Breast epithelium (tissue), 3 donors: ENCODE measurements at regions not wholly inside any gene's neighbourhood (a gene's known extent, or its start where the extent isn't known, plus 50 kb on each side); places are given as distances from the start of the nearest gene placed in this dataset.

ENCODE experiments used
- CTCF ChIP-seq, 3 donors: fragments of 450-650 bp; IDR thresholded peaks; one replicate each; pipeline ENCODE4 v1.5.1; 2016 to 2017; ENCODE audit warnings: antibody characterized with exemption in 3 of 3, mild to moderate bottlenecking in 3 of 3, moderate library complexity in 3 of 3
- POLR2AphosphoS5 ChIP-seq, 3 donors: sonication (generic); formaldehyde crosslinking; IDR thresholded peaks; one replicate each; pipeline ENCODE4 v1.6.1; 2017; ENCODE audit warnings: antibody characterized with exemption in 3 of 3

- no peak for TF ChIP-seq CTCF (IDR thresholded peaks at IDR 0.05)
- no peak for TF ChIP-seq POLR2AphosphoS5 (IDR thresholded peaks at IDR 0.05)
Observed at GRCh38 chr1:31517301-31517700, 59.0 kb upstream of the TINAGL1 start.
